HG02571 (cell line): ENCODE measurements at regions not wholly inside any gene's neighbourhood (a gene's known extent, or its start where the extent isn't known, plus 50 kb on each side); places are given as distances from the start of the nearest gene placed in this dataset.
"Not testable (repeated sequence)": the region's sequence is repeated elsewhere in the genome, so short reads cannot be mapped to it uniquely, and the experiment has no call there.

Experiments used
- ATAC-seq: cut with Tn5 transposase; IDR thresholded peaks from one replicate; pipeline ENCODE4 v1.9.1; 2021; ENCODE audit warnings: mild to moderate bottlenecking, moderate library complexity; ENCODE audit not compliant: unreplicated experiment

DNA sequence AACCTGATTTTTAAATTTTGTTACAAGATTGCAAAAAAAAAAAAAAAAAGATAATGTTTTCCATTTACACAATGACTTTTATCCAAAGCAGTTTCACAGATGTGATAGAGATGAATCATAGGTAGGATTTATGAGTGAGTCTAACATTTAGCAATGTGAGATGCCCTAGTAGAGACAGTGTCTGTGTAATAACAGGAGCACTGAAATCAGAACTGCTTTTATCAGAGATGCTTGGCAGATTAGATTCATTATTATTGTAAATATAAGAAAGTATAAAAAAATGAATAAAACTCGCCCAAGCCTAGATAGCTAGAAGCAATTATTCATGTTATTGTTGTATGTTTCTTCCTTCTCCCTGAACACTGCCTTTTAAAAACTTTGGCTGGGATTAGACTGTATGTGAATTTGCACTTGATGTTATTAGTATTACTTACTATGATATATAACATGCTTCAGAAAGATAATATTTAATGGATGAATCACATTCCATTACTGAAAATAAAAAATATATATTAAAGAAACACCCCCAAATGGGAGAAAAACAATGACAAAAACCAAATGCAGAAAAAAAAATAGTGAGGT, 567.3 kb upstream of the KLF4 start:
- no peak for ATAC-seq

DNA sequence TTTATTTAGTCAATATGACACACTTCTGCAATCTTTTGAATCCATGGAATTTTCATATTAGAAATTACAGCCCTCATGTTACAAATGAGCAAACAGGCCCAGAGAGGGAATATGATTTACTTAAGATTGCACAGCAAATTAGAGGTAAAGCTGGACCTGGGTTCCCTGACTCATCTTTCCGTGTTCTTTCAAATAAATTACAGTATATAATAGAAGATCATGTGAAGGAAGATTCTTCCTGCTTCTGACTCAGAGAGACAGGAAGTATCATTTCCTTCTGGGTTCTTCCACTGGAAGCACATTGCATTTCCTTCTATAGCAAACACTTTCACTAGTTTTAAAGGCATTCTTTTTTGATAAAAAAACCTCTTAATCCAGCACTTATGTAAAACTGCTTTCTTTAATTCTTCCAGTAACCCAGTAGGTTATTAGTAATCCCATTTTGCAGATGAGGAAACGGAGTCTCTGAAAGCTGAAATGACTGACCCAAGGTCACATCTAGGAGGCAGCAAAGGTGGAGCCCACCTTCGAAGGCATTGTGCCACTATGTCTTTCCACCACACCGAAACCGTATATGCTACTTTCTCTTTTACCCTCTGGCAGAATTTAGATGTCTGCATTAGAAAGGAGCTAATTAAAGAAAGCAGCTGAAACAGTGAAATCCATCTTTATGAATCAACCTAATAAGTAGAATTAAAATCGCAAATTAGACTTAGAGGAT, 566.7 kb upstream of the KLF4 start:
- no peak for ATAC-seq

- no peak for ATAC-seq
Observed at GRCh38 chr9:108054131-108054630, 564.6 kb upstream of the KLF4 start.

GRCh38 chr9:108053555-108054061, 564.0 kb upstream of the KLF4 start:
- no peak for ATAC-seq

DNA sequence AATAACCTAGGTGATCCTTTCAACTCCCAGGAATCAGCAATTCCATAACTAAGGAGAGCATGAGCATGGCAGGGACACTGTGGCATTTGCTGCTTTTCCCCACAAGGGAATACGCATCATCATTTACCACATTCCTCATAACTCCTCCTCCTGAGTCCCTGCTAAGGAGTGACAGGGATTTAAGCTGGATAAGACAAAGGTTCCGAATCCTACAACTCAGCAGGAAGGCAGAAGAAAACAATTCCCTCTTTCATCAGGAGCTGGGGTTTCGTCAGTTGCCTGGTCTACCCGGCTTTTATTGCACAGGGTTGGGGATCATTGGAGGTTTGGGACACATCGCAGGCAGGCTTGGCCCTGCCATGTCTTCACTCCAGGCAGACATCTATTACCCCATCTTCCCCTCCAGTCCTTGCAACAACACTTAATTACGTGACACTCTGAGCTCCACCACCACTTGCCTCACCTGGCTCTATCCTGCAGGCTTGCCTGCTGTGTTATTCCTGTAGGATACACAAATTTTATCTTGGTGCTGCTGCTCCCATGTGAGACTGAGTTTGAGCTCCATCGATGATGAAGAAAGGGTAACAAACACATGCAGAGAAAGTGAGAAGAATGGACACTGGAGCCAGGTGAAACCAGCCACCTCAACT, 563.0 kb upstream of the KLF4 start:
- ATAC-seq = no peak

DNA sequence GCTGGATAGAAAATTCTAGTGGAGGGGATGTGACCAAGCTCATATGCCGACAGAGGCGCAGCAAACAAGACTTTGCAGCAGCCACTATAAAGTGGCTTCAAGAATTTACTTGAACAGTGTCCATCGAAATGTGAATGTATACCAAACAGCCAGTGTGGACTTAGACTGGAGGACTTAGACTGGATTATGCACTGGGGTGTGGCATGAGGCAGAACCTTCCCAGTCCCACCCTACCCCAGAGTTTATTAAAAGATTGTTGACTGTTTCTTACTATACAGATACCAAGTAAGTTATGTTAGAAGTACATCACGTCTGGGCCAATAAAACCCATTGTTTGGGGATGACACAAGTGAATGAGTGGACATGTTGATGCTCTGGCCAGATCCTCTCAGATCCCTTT, 561.3 kb upstream of the KLF4 start:
- ATAC-seq = no peak

DNA sequence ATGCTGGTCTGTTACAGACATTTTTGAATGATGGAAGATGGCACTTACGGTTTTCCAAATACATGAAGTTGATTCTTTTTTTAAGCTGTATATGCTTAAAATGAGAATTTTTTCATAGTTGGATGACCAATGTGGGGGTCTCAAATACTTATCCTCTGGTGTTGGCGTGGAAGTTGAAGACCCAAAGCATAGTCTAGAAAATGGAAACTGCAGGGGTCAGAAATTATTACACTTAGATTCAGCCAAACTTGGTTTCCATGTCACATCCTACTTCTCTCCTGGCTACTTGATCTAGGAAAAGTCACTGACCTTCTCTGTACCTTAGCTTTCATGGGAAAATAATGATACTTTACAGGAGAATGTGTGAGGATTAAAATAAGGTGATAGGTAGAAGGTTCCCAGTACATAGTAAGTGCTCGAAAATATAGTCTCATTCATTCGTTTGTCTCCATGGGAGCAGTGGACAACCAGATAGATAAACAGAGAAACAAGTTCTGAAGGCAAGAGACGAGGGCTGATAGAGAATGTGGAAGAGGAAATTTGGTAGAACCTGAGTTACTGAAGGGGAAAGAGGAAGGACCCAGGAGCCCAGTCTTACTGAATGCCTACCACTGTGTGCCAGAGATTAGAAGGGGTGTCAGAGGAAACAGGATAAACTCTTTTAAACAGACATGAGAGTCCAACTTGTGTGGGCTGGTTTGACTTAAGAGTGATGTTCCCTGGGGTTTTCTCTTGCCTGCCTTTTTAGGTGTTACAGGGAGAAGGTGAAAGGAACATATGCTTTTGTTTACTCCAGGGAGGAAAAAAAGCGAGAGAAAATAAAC, 560.3 kb upstream of the KLF4 start:
- ATAC-seq = no peak

- ATAC-seq = no peak
Observed at GRCh38 chr9:108049026-108049607, 559.5 kb upstream of the KLF4 start.

DNA sequence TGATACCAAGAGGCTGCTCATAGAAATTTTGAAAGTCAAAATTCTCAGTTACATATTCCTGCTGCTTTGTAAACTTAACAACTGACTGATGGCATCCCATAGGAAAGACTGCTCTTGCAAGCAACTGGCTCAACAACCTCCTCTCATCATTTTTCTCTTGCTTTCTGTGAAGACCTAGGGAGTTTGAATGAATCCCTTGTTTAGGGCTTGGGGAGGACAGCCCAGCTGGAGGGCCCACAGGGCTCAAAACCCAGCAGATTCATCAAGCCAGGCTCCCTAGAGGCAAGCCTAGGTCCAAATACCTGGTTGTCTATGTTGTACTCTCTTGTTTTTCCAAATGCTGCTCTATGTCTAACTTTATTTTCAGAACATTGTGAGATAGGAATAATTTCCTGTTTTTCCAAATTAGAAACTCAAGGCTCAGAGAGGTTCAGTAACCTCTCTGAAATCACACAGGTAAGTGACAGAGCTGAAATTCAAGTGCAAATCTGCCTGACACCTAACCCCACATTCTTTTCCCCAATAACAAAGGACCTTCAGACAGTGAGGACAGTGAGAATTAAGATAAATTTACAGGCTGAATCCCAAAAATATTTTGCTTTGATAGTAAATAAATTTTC, 558.9 kb upstream of the KLF4 start:
- ATAC-seq = no peak

GRCh38 chr9:108047777-108048176, 558.2 kb upstream of the KLF4 start:
- ATAC-seq = not testable (repeated sequence)

GRCh38 chr9:108047264-108047663, 557.7 kb upstream of the KLF4 start:
- ATAC-seq = no peak

- ATAC-seq = no peak
Observed at GRCh38 chr9:108045851-108046250, 556.3 kb upstream of the KLF4 start.

DNA sequence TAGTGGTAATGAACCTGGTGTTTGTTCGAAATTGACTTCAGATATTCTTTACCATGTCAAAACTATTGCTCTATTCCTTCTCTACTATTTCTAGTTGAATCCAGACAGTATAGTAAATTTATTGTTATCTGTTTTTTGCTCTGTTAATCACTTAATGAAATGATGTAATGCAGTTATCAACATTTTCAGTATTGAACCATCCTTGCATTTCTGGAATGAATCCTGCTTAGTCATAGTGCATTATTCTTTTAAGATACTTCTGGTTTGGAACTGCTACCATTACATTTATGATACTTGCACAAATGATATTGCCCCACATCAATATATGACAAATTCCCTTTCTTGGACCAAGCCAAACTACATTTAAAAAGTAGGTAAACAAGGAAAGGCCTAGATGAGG, 554.0 kb upstream of the KLF4 start:
- no peak for ATAC-seq

- no peak for ATAC-seq
Observed at GRCh38 chr9:108041551-108041950, 552.0 kb upstream of the KLF4 start.

DNA sequence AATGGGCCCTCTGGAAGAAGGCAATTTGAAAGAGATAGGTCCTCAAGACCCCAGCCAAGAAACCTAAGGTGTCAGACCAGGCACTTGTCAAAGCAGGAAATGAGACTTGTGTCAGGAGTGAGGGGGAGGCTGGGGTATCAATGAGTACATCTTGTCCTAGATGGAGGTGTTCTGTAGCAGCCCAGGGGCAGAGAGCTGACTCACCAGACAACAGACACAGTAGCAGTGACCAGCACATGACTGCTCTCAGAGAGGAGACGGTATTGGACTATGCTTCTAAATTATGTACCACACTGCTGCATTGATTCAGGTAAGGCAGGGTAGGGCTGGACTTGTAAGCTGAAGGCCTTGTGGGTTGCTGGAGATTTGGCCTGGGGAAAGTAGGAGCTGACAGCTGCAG, 551.2 kb upstream of the KLF4 start:
- ATAC-seq = no peak

GRCh38 chr9:108039493-108039892, 549.9 kb upstream of the KLF4 start:
- no peak for ATAC-seq

DNA sequence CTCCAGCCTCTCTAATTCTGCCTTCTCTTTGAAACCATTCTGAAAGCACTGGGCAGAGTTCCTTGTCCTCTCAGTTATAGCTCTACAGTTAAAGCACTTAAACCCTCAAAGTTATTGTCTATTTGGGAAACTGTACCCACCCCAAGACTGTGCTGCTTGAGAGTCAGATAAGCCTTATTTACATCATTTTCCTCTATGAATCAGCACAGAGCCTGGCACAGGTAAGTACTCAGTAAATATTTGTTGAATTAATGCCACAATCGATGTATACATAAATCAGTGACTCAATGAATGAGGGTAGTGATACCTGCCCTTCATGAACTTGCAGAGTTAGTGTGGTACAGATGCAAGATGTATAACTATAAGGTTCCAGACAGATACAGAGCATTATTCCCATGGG, 549.4 kb upstream of the KLF4 start:
- no peak for ATAC-seq

DNA sequence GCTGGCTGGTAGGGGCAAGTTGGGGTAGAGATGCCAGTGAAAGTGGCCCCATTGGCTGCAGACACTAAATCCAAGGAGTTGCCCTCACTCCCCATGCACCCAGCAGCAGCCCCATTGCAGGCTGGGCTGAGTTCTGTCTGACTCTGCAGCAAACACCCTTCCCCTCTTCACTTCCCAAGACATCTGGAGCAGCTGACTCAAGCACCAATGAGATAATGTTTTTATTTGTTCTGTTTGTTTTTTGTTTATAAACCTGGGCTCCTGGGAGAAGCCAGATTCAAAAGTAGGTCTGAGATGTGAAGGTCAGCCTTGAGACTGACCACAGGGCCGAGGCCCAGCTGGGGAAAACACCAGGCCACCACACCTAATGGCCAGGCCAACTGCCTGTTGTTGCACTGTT, 545.9 kb upstream of the KLF4 start:
- no peak for ATAC-seq

GRCh38 chr9:108033976-108034964, 544.7 kb upstream of the KLF4 start:
- ATAC-seq = no peak
